ENCODE measurements at regions not wholly inside any gene's neighbourhood (a gene's known extent, or its start where the extent isn't known, plus 50 kb on each side); places are given as distances from the start of the nearest gene placed in this dataset.

DNA sequence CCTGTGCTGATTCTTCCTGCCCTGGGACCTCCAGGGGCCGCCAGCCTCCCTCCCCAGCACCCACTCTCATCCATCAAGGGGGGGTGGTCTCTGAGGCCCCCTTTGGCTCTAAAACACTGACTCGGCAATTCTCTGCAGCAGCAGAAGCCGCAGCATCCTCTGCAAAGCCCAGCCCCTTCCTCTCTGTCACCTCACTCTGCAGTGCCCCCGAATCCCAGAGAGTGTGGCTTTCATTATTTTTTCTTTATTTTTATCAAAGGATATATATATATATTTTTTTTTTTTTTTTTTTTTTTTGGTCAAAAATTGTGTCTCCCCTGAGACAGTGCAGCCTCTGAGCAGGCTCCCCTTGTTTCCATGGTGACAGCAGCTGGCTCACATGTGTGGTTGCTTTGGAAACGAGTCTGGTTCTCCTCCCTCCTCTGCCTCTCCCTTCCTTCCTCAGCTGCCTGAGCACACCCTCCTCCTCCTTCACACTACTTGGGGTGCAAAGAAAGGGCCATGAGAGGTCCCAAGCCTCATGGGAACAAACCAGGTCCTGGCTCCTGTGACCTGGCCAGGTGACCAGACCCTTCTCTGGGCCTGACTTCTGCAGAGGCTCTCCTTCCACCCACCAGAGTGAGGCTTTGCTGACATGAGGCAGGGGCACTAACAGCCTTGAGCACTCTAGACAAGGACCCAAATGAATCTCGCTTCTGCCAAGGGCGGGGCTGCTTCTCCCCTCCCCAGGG lies 100.5 kb downstream of the LRRC74A start:
- no peak for DNase-seq (ENCODE audit: low read depth)

DNA sequence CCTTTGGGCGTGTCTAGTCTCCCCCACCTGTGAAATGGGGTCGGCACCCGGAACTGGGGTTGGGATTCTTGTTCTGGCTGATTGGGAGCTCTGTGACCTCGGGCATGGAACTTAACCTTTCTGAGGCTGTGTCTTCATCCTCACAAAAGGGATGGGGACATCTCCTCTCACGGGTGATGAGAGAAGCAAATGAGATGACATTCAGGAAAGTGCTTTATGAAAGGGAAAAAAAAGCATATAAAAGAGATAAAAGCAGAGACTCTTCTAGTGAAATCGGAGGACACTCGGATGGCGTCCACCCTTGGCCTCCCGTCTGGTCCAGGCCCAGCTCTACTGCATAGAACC lies 98.9 kb downstream of the LRRC74A start:
- no peak for DNase-seq (ENCODE audit: low read depth)

DNA sequence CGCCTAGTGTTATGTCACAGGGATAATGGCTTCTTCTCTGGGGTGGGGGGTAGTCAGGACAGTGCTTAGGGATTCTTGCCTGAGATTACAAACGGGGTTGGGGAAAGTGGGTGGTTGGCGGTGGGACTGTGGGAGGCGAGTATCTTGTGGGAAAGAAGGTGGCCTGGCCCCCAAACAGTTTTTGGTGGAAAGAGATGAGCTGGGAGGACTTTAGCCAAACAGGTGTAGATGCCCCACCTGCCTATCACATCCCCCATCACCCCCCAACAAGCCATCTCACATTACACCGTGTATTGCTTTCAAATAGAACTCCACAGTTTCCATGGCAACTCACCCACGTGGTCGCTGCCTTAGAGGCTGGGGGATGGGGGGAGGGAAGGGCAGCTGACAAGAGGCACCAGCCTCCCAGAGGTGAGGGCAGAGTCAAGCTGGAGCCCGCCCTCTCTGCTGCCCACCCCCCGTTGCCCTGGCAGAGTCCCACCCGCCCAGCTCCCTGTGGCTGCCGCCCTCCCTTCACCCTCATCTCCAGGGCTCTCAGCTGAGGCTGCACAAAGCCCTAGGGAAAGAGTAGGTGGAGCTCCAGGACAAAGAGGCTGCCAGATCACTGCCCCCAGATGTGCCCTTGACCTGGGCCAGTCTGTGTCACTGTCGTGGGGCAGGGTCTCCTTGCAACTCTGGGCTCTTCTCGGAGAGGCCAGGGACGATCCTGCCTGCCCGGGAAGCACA lies 98.3 kb downstream of the LRRC74A start:
- DNase-seq (ENCODE audit: low read depth): no peak

DNA sequence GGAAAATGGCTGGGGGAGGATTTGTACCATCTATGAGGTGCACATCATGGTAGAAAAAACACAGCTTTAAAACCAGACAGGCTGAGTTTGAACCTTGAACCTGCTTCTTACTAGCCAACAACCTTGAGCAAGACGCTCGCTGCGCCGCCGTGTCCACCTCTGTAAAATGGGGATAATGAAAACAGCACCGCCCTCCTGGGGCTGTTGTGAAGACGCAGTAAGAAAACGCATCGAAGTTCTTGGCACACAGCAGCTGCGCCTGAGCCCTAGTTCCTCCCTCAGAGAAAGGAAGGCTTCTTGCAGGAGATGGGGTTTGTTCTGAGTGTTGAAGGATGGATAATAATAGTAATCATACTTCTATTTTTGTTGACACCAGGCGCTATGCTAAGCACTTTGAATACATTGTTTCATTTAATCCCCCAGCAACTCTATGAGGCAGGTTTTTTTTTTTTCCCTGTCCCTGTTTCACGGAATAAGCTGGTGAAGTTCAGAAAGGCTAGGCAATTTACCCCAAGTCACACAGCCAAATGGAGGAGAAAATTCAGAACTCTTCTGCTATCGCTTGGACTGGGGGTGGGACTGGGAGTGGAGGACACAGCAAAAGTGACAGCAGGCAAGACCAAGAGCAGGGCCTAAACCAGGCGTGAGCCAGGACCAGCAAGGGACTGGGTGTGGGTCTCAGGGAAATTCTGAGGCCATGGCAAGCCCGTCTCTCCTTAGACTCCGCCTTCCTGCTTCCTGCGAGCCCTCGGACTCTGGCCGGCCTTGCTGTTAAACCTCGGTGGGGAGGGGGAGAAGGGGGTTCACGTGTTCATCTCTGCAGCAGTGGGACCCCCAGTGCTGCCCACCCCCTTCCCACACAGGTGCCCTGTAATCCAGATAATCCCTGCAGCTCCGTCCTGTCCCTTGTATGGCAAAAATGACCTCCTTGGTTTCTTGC lies 97.5 kb downstream of the LRRC74A start:
- DNase-seq (ENCODE audit: low read depth): no peak

DNA sequence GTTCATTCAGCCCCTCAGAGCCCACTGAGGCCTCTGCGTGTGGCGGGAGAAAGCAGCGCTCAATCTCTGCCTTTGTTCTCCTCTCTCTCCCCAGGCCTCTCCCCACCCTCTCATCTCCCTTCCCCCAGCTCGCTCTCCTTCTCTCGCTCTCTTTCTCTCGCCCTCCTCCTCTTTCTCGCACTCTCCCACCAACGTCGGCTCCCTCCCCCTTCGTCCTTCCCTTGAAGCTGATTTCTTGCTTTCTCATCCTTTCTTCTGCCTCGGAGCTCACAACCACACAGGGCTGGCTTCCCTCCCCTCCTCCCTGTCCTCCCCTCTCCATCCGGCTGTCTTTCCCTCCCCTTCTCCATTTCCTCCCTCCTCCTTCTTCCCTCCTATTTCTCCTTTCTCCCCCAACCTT lies 96.4 kb downstream of the LRRC74A start:
- DNase-seq (ENCODE audit: low read depth): no peak

DNA sequence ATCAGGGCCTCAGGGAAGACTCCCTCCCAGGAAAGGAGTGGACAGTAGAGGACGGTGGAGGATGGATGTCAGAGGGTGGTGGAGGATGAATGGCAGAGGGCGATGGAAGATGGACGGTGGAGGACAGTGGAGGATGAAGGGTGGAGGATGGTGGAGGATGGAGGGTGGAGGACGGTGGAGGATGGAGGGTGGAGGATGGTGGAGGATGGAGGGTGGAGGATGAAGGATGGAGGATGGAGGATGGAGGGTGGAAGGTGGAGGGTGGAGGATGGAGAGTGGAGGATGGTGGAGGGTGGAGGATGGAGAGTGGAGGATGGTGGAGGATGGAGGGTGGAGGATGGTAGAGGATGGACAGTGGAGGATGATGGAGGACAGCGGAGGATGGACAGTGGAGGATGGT lies 95.9 kb downstream of the LRRC74A start:
- DNase-seq (ENCODE audit: low read depth): no peak

DNA sequence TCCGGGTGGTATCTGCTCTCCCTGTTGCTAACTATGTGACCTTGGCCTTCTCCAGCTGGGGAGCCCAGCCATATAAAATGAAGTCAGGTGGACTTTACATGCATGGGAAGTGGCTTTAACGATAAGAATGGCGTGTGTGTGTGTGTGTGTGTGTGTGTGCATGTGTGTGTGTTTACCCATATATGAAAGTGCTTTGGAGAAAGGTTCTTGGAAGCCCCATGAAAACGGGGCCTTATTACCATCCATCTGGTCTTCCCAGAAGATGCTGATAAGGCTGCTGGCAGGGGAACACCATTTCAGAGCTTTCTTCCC lies 94.8 kb downstream of the LRRC74A start:
- no peak for DNase-seq (ENCODE audit: low read depth)

DNA sequence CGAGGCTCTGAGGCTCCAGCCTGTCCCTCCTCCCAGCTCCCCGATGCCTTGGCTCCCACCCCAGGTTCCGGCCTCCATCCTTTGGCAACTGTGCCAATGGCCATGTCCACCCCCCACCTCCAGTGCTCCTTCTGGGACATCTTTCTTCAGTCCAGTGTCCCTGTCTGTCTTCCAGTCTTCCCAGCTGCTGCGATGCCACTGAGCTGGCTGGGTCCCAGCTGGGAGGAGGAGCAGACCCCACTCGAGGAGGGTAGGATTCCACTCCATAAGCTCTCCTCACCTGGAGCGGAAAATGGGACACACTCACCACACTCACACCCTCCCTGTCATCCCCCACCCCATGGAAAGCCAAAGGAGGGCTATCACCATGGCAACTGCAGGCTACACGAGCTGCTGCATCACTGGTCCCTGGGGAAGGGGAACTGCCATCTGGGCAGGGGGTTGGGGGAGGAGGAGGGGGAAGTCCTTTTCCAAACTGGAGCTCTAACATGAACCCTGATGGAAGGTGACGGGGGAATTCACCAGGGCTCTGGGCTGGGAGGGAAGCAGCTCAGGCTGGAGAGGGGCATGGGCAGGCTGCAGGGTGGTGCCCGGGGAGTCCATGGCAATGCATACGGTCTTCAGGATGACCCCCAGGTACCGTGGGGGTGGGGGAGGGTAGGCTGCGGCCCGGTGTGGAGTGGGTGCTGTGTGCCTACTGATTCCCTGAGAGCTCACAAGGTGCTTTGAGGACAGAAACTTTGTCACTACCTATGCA lies 94.3 kb downstream of the LRRC74A start:
- DNase-seq (ENCODE audit: low read depth): no peak

DNA sequence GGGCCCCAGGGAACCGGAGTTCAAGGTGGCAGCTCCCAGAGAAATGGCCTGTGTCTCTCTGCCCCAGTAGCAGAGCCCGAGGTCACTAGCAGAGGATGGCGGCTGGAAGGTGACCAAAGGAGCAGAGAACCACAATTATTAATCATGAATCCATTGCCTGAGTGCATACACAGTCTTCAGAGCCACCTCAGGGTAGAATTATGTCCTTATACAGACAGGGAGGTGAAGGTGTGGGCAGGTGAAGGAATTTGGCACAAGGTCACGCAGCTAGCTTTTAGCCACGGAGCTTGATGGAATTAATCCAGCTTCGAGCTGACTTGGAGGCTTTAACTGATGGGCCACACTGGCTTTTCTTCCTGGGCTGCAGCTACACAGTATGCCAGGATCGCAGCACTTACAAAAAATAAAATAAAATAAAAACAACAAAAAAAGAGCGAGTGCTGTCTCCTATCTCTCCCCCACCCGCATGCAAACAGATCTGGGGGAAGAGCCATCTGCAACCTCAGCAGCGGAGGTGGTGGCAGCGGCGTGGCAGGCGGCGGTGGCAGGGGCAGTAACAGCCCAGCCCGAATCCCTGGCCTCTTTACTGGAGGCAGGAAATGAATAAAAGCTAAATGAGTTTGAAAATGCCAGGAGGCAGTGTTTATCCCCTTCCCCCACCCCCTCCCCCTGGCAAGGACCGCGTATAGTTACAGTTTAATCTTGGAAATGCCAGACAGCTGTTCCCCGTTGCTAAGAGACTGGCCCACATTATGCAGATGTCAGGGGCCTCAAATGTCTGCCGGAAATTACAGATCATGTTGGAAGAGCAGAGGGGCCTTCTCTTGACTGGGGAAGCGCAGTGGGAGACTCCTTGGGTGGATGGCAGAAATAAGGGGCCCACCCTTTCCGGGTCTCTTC lies 93.5 kb downstream of the LRRC74A start:
- no peak for DNase-seq (ENCODE audit: low read depth)

Data from HS-5 (cell line).